Epidermal melanocyte (primary cell): ENCODE measurements at regions not wholly inside any gene's neighbourhood (a gene's known extent, or its start where the extent isn't known, plus 50 kb on each side); places are given as distances from the start of the nearest gene placed in this dataset.

Experiments
- DNase-seq: peaks from one replicate; pipeline ENCODE4 v3.0.0; 2011; ENCODE audit warnings: low spot score; ENCODE audit not compliant: insufficient read length

DNA sequence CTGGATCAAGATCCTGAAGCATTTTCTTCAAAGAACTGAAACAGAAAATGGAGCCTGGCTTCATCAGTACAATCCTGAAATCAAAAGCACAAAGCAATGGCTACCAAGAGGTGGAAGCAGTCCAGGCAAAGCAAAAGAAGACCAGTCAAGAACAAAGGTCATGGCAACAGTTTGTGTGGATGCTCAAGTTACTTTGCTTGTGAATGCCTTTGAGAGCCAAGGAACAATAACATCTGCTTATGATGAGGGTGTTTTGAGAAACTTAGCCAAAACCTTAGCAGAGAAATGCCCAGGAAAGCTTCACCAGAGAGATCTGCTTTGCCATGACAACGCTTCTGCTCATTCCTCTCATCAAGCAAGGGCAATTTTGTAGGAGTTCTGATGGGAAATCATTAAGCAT is 723.1 kb downstream of the TMEM182 start:
- no peak for DNase-seq

DNA sequence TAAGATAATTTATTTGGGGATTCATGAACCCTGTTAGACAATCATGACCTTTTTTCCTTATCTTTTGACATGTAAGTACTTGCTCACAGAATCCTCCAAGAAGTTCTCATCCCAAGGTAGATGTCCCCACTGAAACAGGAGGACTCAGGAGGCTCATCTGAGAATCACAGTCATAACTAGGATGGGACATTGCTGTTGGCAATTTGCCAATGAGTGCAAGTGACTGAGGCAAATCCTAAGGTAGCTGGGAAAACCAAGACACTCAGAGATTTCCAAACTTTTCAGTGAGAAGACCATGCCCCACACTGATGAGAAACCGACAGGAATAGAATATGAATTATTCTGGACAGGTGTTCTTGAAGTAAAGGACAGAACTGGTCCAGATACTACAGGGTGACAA is 735.0 kb downstream of the TMEM182 start:
- no peak for DNase-seq

GRCh38 chr2:103506812-103507211 is 745.0 kb downstream of the TMEM182 start:
- DNase-seq, result no peak

DNA sequence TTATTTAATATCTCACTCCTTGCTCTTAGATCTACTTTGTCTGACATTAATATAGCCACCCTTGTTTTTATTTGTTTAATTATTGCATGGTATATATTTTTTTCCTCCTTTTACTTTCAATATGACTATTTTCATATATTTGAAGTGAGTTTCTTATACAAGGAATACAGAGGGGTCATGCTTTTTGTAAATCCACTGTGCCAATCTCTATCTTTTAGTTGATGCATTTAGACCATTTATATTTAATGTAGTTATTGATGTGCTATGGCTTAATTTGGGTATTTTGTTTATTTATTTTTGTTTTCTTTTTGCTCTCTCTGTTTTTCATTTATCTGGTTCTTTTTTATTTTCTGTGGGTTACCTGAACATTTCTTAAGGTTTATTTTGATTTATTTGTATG is 750.6 kb downstream of the TMEM182 start:
- no peak for DNase-seq

DNA sequence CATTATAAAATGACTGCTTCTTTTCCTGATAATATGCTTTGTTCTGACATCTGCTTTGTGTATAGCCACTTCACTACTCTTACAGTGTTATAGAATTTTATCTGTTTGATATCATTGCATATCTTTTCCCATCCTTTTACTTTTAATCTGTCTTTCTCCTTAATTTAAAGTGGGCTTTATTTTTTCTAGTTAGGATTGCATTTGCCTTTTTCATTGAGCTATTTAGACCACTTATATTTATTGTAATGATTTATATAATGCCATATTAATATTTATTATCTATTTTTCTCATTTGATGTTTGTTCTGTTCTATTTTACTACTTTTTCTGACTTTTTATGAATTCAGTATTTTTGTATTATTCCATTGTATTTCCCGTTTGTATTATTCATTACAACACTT is 758.7 kb downstream of the TMEM182 start:
- no peak for DNase-seq

- no peak for DNase-seq
Observed at GRCh38 chr2:103525756-103526155, 763.9 kb downstream of the TMEM182 start.

DNA sequence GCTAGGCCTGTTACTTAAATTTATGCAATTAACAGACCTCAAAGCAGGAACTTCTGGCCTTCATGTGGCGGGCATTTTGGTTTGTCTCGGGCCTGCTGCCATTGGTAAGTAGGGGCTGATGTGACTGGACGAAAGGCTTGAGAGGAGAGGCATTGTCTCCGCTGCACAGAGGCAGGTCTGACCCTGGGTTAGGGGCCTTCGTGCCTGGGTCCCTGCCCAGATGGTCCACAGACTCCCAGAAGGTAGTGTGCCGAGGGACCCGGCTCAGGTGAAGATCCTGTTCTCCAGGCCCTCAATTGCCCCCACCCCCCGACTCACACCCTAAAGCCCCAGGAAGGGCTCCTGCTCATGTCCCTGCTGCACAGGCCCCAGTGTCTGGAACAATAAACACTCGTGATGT is 764.9 kb downstream of the TMEM182 start:
- DNase-seq, result no peak

DNA sequence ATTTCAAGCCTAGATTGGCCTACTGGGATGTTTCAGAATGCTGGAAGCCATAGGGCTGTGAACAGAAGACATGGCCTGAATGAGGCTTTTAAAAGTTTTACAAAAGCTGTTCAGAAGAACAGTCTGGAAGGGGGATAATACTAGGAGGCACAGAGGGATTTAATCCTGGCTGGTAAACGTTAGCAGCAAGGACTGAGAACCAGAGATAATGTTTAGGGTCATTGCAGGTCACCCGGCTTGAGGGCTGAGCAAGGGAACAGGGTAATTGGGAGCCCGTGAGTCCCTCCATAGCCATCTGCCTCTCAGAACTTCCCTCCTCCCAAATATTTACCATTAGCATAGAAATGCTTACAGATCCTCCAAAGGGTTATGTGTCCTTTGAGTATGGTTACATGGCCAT is 765.4 kb downstream of the TMEM182 start:
- DNase-seq, result no peak

GRCh38 chr2:103529798-103530502 is 768.1 kb downstream of the TMEM182 start:
- DNase-seq, result no peak

DNA sequence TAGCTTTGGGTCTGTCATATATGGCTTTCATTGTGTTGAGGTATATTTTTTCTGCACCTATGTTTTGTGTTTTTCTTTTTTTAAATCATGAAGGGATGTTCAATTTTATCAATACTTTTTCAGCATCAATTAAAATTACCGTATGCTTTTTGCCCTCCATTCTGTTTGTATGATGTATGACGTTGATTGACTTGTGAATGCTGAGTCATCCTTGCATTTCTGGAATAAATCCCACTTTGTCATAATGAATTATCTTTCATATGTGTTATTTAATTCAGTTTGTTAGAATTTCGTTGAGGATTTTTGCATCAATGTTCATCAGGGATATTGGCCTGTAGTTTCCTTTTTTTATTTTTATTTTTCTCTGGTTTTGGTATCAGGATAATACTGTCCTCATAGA is 790.9 kb downstream of the TMEM182 start:
- DNase-seq, result no peak

GRCh38 chr2:103594823-103595222 is 833.0 kb downstream of the TMEM182 start:
- DNase-seq, result no peak

DNA sequence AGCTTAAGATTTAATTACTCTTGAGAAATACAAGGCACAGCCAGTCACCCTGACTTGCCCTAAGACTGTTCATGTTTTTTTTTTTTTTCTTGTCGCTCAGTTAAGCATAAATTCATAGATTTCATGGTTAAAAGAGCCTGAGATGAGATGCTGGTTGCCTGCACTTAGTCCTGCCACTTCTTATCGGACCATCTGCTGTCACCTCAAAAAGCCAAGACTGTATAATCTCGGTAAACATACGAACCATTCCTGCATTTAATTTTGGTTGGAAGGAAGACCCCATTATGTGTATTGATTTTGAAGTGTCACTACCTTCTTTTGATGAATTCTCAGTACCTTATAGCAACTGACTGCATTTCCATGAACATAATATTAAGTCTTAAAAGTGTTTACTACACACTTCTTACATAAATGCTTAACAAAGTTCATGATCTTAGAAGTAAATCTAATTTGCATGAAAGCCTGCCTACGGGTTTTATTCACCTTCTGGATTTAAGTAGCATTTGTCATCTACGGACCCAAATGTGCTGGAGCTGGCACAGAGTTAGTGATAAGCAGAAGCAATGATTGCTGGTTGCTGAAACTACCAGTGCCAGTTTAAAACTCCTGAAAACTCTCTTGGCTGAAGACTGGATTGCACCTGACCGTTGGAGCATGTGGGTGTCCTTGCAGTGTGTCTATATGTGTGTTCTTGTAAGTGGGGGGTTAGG is 843.4 kb downstream of the TMEM182 start:
- no peak for DNase-seq

GRCh38 chr2:103615611-103616105 is 853.8 kb downstream of the TMEM182 start:
- no peak for DNase-seq

GRCh38 chr2:103616891-103617290 is 855.1 kb downstream of the TMEM182 start:
- no peak for DNase-seq

GRCh38 chr2:103618112-103618511 is 856.3 kb downstream of the TMEM182 start:
- no peak for DNase-seq

DNA sequence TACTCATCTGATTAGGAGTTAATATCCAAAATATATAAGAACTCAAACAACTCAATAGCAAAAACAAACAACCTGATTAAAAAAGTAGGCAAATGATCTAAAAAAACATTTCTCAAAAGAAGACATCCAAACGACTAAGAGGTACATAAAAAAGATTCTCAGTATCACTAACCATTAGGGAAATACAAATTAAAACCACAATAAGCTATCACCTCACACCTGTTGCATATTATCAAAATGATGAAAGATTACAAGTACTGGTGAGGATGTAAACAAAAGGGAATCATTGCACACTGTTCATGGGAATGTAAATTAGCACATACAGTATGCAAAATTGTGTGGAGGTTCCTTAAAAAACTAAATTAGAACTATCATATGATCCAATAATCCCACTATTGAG is 865.5 kb downstream of the TMEM182 start:
- no peak for DNase-seq

GRCh38 chr2:103638978-103639377 is 877.1 kb downstream of the TMEM182 start:
- no peak for DNase-seq

DNA sequence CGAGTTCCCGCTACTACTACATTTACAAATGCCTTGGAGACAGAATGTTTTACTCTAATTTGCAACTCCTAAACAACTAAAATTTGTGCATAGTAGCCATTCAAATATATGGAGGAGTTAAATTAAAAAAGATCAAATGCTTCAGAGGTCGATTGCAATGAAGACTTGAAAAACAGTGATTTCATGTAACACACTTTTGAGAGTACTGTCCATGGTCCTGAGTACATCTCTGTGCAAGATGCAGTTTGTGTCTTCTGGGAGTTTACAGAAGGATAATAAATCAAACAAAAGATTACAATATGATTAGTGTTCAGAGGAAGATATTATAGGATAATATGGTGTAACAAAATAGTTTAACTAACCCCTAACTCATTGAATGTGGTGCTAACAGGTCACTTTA is 894.7 kb downstream of the TMEM182 start:
- DNase-seq, result no peak

- no peak for DNase-seq
Observed at GRCh38 chr2:103660519-103660918, 898.7 kb downstream of the TMEM182 start.

DNA sequence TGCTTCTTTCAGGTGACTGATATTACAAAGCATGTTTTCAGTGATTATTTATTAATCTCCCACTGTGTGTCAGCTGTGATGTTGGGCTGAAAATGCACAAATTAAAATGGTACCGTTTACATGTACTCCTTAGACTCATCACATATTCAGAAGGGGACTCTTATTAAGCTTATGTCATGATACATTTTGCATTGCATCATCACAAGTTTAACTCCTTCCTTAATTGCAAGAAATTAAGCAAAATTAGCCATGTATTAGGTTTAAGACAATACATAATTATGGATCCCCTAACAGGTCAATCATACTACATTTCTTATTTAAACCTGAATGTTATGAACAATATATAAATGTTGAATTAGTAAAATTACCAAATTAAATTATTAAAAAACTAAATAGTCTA is 899.1 kb downstream of the TMEM182 start:
- DNase-seq, result no peak

GRCh38 chr2:103664690-103665089 is 902.9 kb downstream of the TMEM182 start:
- DNase-seq, result no peak

- no peak for DNase-seq
Observed at GRCh38 chr2:103667335-103667884, 905.6 kb downstream of the TMEM182 start.

DNA sequence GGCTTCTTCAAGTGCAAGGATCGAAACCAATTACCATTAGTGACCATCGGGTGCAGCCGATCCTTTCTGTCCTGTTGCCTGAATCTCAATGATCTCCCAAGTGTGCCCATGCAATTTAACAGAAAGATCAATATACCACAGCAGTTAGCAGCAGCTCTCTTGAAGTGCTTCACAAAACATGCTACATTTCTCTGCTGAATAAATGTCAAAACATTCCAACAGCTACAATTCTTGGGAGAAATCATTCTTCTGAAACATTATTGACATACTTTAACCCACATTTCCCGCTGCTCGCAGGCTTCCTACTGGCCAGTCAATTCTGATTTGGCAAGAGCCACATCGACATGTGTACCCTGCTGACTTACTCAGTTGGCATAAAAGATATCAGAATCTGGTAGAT is 907.7 kb downstream of the TMEM182 start:
- no peak for DNase-seq
